Progenitor cell of endocrine pancreas (in vitro differentiated cells): ENCODE measurements at regions not wholly inside any gene's neighbourhood (a gene's known extent, or its start where the extent isn't known, plus 50 kb on each side); places are given as distances from the start of the nearest gene placed in this dataset.

Experiments used
- DNase-seq: peaks from one replicate; pipeline ENCODE4 v3.0.0; 2021; ENCODE audit warnings: low spot score; ENCODE audit not compliant: unreplicated experiment
- H3K27ac Mint-ChIP-seq: 2 replicates; pipeline ENCODE4 v1.8.0; 2021; ENCODE audit warnings: mild to moderate bottlenecking, moderate library complexity, mixed read lengths
- H3K27me3 Mint-ChIP-seq: 2 replicates; pipeline ENCODE4 v1.8.0; 2021; ENCODE audit warnings: mixed read lengths
- H3K36me3 Mint-ChIP-seq: 2 replicates; pipeline ENCODE4 v1.8.0; 2022; ENCODE audit warnings: mixed read lengths; ENCODE audit not compliant: insufficient read depth
- H3K4me1 Mint-ChIP-seq: 2 replicates; pipeline ENCODE4 v1.8.0; 2021; ENCODE audit warnings: low read depth, mixed read lengths
- H3K4me3 Mint-ChIP-seq: 2 replicates; pipeline ENCODE4 v1.8.0; 2021; ENCODE audit warnings: low read depth, mild to moderate bottlenecking, moderate library complexity, mixed read lengths
- H3K9me3 Mint-ChIP-seq: 2 replicates; pipeline ENCODE4 v1.8.0; 2021; ENCODE audit warnings: low read depth, mixed read lengths
- TF ChIP-seq, protein P1 (sequence below): fragments of 200-600 bp; sonication (generic); IDR thresholded peaks from one replicate; pipeline ENCODE4 v1.5.0; 2021; ENCODE audit warnings: antibody characterized with exemption, mild to moderate bottlenecking; ENCODE audit not compliant: unreplicated experiment

DNA sequence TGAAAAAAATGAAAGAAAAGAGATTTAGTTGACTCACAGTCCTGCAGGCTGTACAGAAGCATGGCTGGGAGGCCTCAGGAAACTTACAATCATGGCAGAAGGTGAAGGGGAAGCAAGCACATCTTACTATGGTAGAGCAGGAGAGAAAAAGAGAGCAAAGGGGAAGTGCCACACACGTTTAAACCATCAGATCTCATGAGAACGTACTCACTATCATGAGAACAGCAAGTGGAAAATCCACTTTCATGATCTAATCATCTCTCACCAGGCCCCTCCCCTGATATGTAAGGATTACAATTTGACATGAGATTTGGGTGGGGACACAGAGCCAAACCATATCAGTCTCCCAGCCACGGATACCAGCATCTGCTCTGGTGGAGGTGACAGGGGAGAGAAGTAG, 50.8 kb upstream of the CPOX start:
- H3K4me1 Mint-ChIP-seq = no peaks in the 10 kb centered on the region
- H3K4me3 Mint-ChIP-seq = no peak overlapping the region
- peaks cover 2% of the 10 kb centered on the region for H3K36me3 Mint-ChIP-seq
- no peak overlapping the region for H3K27ac Mint-ChIP-seq
- peaks cover 4% of the 10 kb centered on the region for H3K9me3 Mint-ChIP-seq
- DNase-seq = no peak
- TF ChIP-seq, protein P1, sequence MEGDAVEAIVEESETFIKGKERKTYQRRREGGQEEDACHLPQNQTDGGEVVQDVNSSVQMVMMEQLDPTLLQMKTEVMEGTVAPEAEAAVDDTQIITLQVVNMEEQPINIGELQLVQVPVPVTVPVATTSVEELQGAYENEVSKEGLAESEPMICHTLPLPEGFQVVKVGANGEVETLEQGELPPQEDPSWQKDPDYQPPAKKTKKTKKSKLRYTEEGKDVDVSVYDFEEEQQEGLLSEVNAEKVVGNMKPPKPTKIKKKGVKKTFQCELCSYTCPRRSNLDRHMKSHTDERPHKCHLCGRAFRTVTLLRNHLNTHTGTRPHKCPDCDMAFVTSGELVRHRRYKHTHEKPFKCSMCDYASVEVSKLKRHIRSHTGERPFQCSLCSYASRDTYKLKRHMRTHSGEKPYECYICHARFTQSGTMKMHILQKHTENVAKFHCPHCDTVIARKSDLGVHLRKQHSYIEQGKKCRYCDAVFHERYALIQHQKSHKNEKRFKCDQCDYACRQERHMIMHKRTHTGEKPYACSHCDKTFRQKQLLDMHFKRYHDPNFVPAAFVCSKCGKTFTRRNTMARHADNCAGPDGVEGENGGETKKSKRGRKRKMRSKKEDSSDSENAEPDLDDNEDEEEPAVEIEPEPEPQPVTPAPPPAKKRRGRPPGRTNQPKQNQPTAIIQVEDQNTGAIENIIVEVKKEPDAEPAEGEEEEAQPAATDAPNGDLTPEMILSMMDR = no peak
- no peaks in the 10 kb centered on the region for H3K27me3 Mint-ChIP-seq

DNA sequence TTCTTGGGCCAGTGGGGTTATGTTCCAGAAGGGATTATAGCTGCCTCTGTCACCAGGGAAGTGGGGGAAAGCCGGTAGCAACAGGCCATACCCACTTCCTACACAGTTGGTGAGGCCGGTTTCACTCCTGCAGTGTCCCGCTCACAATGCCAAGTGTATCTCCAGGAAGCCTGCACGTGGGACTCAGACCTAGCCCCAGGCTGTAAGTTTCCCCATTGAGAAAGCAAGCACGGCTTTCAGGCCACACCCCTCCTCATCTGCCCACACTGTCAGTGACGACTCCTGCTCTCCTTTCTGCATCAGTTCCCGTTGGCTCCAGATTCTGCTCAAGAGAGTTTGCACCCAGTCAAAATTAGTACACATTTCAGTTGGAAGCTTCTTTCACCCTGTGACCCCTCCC, 51.6 kb upstream of the CPOX start:
- no peaks in the 10 kb centered on the region for H3K36me3 Mint-ChIP-seq
- H3K4me1 Mint-ChIP-seq = no peaks in the 10 kb centered on the region
- H3K4me3 Mint-ChIP-seq = no peak overlapping the region
- no peaks in the 10 kb centered on the region for H3K9me3 Mint-ChIP-seq
- H3K27ac Mint-ChIP-seq = no peak overlapping the region
- TF ChIP-seq, protein P1 = no peak
- no peaks in the 10 kb centered on the region for H3K27me3 Mint-ChIP-seq
- DNase-seq = no peak

- H3K9me3 Mint-ChIP-seq = no peaks in the 10 kb centered on the region
- no peak overlapping the region for H3K27ac Mint-ChIP-seq
- H3K4me3 Mint-ChIP-seq = no peak overlapping the region
- H3K36me3 Mint-ChIP-seq = no peaks in the 10 kb centered on the region
- no peak for DNase-seq
- TF ChIP-seq, protein P1 = no peak
- H3K4me1 Mint-ChIP-seq = no peaks in the 10 kb centered on the region
- H3K27me3 Mint-ChIP-seq = no peaks in the 10 kb centered on the region
Observed at GRCh38 chr3:98646680-98647079, 53.3 kb upstream of the CPOX start.

DNA sequence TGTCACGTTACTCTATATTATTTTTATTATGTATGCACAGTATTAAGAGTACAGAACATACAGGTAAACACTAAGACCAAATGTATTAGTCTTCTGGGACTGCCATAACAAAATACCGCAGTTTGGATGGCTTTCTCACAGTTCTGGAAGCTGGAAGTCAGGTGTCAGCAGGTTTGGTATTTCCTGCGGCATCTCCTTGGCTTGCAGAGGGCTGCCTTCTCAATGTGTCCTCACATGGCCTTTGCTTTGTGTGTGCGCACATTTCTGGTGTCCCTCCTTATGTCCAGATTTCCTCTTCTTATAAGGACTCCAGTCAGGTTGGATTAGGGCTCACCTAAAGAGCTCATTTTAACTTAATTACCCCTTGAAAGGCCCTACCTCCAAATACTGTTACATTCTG, 53.8 kb upstream of the CPOX start:
- Mint-ChIP-seq H3K4me1 (no peaks in the 10 kb centered on the region), H3K9me3 (no peaks in the 10 kb centered on the region), H3K27me3 (no peaks in the 10 kb centered on the region), H3K4me3 (no peak overlapping the region), H3K36me3 (no peaks in the 10 kb centered on the region), H3K27ac (no peak overlapping the region)
- TF ChIP-seq, protein P1 = no peak
- no peak for DNase-seq

GRCh38 chr3:98650971-98651779, 57.8 kb upstream of the CPOX start:
- Mint-ChIP-seq H3K9me3 (no peaks in the 10 kb centered on the region), H3K36me3 (no peaks in the 10 kb centered on the region), H3K27ac (no peak overlapping the region), H3K4me1 (no peaks in the 10 kb centered on the region), H3K4me3 (no peak overlapping the region), H3K27me3 (no peaks in the 10 kb centered on the region)
- TF ChIP-seq, protein P1 = no peak
- no peak for DNase-seq
